Endothelial cell of umbilical vein (primary cell): ENCODE measurements at regions not wholly inside any gene's neighbourhood (a gene's known extent, or its start where the extent isn't known, plus 50 kb on each side); places are given as distances from the start of the nearest gene placed in this dataset.

Source experiments
- BruUV-seq: library from RNA; stranded (reverse); fragments of 400-500 nt; replicated peaks from 2 replicates; lab custom pipeline; 2021; lab: Mats Ljungman, UMichigan
- CTCF ChIA-PET: fragments of 300-600, 350-600 bp; sonication (Branson Sonifier 250); formaldehyde crosslinking; loops from one replicate; lab custom pipeline; 2021; ENCODE audit warnings: antibody characterized with exemption, inconsistent platforms; lab: Charles Lee
- POLR2A ChIA-PET: fragments of 300-600, 350-600 bp; sonication (Branson Sonifier 250); formaldehyde crosslinking; loops from one replicate; lab custom pipeline; 2021; ENCODE audit warnings: antibody characterized with exemption, inconsistent platforms; lab: Charles Lee
- DNase-seq: peaks from one replicate; pipeline ENCODE4 v3.0.0-alpha.2; 2011; ENCODE audit warnings: low read depth, low spot score
- FAIRE-seq: peaks from 2 replicates; lab custom pipeline; 2011; peaks lifted over from hg19 to GRCh38; lab: Jason Lieb, UNC
- H2AFZ ChIP-seq: 2 replicates; pipeline ENCODE4 v1.6.0; 2012; ENCODE audit warnings: low read depth, low read length, control low read depth, inconsistent platforms
- H3K27ac ChIP-seq: 2 replicates; pipeline ENCODE4 v1.5.1; 2011; ENCODE audit warnings: low read depth, mild to moderate bottlenecking, control low read depth, low read length, moderate library complexity; ENCODE audit not compliant: insufficient read depth
- H3K27me3 ChIP-seq, 2 experiments: 2 replicates each; pipeline versions ENCODE4 v1.6.0 to v1.6.1; 2011; ENCODE audit warnings: low read length in 2 of 2, mixed read lengths in 1 of 2; ENCODE audit not compliant: control insufficient read depth in 2 of 2, insufficient read depth in 2 of 2
- H3K36me3 ChIP-seq, 2 experiments: 2 replicates in 1 of 2; 3 replicates in 1 of 2; pipeline ENCODE4 v1.5.1; 2011; ENCODE audit warnings: low read length in 2 of 2, mild to moderate bottlenecking in 1 of 2, moderate library complexity in 1 of 2; ENCODE audit not compliant: control insufficient read depth in 2 of 2, insufficient read depth in 2 of 2; ENCODE audit errors: extremely low read depth in 1 of 2
- H3K4me1 ChIP-seq: 3 replicates; pipeline ENCODE4 v1.5.1; 2011; ENCODE audit warnings: mild to moderate bottlenecking, low read length; ENCODE audit not compliant: control insufficient read depth, insufficient read depth; ENCODE audit errors: extremely low read depth
- H3K4me2 ChIP-seq: 2 replicates; pipeline ENCODE4 v1.6.1; 2011; ENCODE audit warnings: low read length, control low read depth, mixed read lengths; ENCODE audit not compliant: insufficient read depth
- H3K4me3 ChIP-seq, 3 experiments: fragments of 200-600 bp in 1 of 3; sonication (generic), shearing (Covaris generic) in 1 of 3; replicated peaks in 1 of 3; 2 replicates each; pipeline ENCODE4 v1.5.1; 2011 to 2016; ENCODE audit warnings: control low read depth in 3 of 3, low read length in 3 of 3, mild to moderate bottlenecking in 2 of 3, inconsistent platforms in 1 of 3, low read depth in 1 of 3, moderate library complexity in 1 of 3; ENCODE audit not compliant: insufficient read depth in 1 of 3
- H3K79me2 ChIP-seq: 2 replicates; pipeline ENCODE4 v1.6.0; 2012; ENCODE audit warnings: low read length, inconsistent platforms; ENCODE audit not compliant: control insufficient read depth, insufficient read depth
- H3K9ac ChIP-seq: replicated peaks from 2 replicates; pipeline ENCODE3; 2011; ENCODE audit warnings: low read length, control low read depth; ENCODE audit not compliant: insufficient read depth; ENCODE audit errors: extremely low read depth
- H3K9me1 ChIP-seq: replicated peaks from 3 replicates; pipeline ENCODE4 v1.6.0; 2011; ENCODE audit warnings: mild to moderate bottlenecking, low read length; ENCODE audit not compliant: control insufficient read depth, insufficient read depth; ENCODE audit errors: extremely low read depth
- H3K9me3 ChIP-seq: replicated peaks from 2 replicates; pipeline ENCODE4 v1.5.1; 2012; ENCODE audit warnings: low read length, inconsistent platforms; ENCODE audit not compliant: control insufficient read depth, insufficient read depth
- H4K20me1 ChIP-seq: replicated peaks from 2 replicates; pipeline ENCODE3; 2011; ENCODE audit warnings: mild to moderate bottlenecking, low read length; ENCODE audit not compliant: control insufficient read depth, insufficient read depth; ENCODE audit errors: extremely low read depth
- CTCF ChIP-seq, 2 donors: IDR thresholded peaks; 1 replicate in 1 of 2; 2 replicates in 1 of 2; pipeline ENCODE4 v1.5.1; 2011; ENCODE audit warnings: low read length in 2 of 2, mild to moderate bottlenecking in 2 of 2, moderate library complexity in 2 of 2, control low read depth in 1 of 2, inconsistent platforms in 1 of 2, low read depth in 1 of 2; ENCODE audit not compliant: insufficient read depth in 1 of 2; ENCODE audit errors: extremely low read depth in 1 of 2
- EZH2 ChIP-seq: IDR thresholded peaks from 2 replicates; pipeline ENCODE4 v1.6.1; 2012; ENCODE audit warnings: borderline replicate concordance, low read depth, mild to moderate bottlenecking, moderate library complexity, low read length, inconsistent platforms; ENCODE audit not compliant: severe bottlenecking
- FOS ChIP-seq: IDR thresholded peaks from 2 replicates; pipeline ENCODE4 v1.6.1; 2011; ENCODE audit warnings: mild to moderate bottlenecking, low read length, moderate library complexity, borderline replicate concordance; ENCODE audit not compliant: insufficient read depth
- GATA2 ChIP-seq: IDR thresholded peaks from 2 replicates; pipeline ENCODE4 v1.7.0; 2011; ENCODE audit warnings: low read depth, mild to moderate bottlenecking, moderate library complexity, mixed read lengths, low read length; ENCODE audit not compliant: insufficient read length, insufficient read depth
- JUN ChIP-seq: IDR thresholded peaks from 2 replicates; pipeline ENCODE4 v1.6.1; 2011; ENCODE audit warnings: borderline replicate concordance, low read depth; ENCODE audit not compliant: insufficient read length, insufficient read depth
- MAX ChIP-seq: IDR thresholded peaks from 2 replicates; pipeline ENCODE4 v1.6.1; 2011; ENCODE audit not compliant: insufficient read depth, insufficient read length
- MYC ChIP-seq: IDR thresholded peaks from one replicate; pipeline ENCODE4 v1.6.1; 2011; ENCODE audit warnings: mild to moderate bottlenecking, low read depth, low read length
- POLR2A ChIP-seq: IDR thresholded peaks from 2 replicates; pipeline ENCODE4 v1.6.1; 2012; ENCODE audit warnings: low read depth, mild to moderate bottlenecking, control low read depth, low read length
- POLR2AphosphoS5 ChIP-seq: IDR thresholded peaks from 2 replicates; pipeline ENCODE4 v1.6.1; 2012; ENCODE audit warnings: low read depth, mild to moderate bottlenecking, control low read depth, low read length, moderate library complexity; ENCODE audit not compliant: insufficient read depth
- dilution Hi-C: fragments of 300-500 bp; cut with MboI; formaldehyde crosslinking; loops from one replicate; pipeline ENCODE4 v1.15.0; 2019; ENCODE audit warnings: low sequenced_read_pairs; ENCODE audit not compliant: extremely low pct_ligation_motif_present
- intact Hi-C: fragments of 100-400 bp; cut with micrococcal nuclease; formaldehyde crosslinking; loops from one replicate; pipeline ENCODE4 v1.10.0; 2022

- intact Hi-C loops: no loop called here
Observed at GRCh38 chr6:82436740-82437139, 73.1 kb downstream of the TPBG start.

More at GRCh38 chr6:82436740-82437139, 73.1 kb downstream of the TPBG start:
- H3K9me1 ChIP-seq: no peaks in the 10 kb centered on the region
- ChIA-PET CTCF (no interaction called here), POLR2A (no interaction called here)
- H3K79me2 ChIP-seq: no peaks in the 10 kb centered on the region
- no peaks in the 10 kb centered on the region for H3K27me3 ChIP-seq
- TF ChIP-seq MAX (no peak), EZH2 (no peak), JUN (no peak), GATA2 (no peak), FOS (no peak), POLR2AphosphoS5 (no peak), CTCF (IDR thresholded peaks at IDR 0.05; ENCODE audit: extremely low read depth in 1 of 2, insufficient read depth in 1 of 2, low read depth in 1 of 2, low read length in 2 of 2) (no peak), POLR2A (no peak), MYC (no peak)
- no peaks in the 10 kb centered on the region for H3K4me1 ChIP-seq
- BruUV-seq: no TSS peak
- no peak overlapping the region for H3K4me3 ChIP-seq
- no peak overlapping the region for H3K27ac ChIP-seq
- FAIRE-seq: no peak
- H3K9me3 ChIP-seq: no peaks in the 10 kb centered on the region
- dilution Hi-C loops: no loop called here
- H3K9ac ChIP-seq: no peak overlapping the region
- no peaks in the 10 kb centered on the region for H3K36me3 ChIP-seq
- H2AFZ ChIP-seq: no peak overlapping the region
- no peak for DNase-seq
- H4K20me1 ChIP-seq: no peaks in the 10 kb centered on the region
- no peak overlapping the region for H3K4me2 ChIP-seq
